ENCODE measurements at regions not wholly inside any gene's neighbourhood (a gene's known extent, or its start where the extent isn't known, plus 50 kb on each side); places are given as distances from the start of the nearest gene placed in this dataset.
A peak's percentile ranks its signal among the peaks of the same experiment; 100 is the strongest.

DNA sequence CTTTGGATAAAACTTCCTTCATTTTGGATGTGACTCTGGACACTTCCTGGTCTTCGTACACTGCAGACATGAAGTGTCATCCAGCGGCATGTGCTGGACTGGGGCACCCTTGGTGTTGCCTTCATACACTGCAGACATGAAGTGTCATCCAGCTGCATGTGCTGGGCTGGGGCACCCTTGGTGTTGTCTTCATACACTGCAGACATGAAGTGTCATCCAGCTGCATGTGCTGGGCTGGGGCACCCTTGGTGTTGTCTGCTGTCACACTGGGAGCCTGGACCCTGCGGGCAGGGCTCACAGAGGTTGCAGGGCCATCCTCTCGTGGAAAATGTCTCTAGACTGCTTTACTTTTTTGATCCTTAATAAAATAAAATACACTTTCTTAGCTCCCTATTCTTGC is 771.4 kb downstream of the BRD1 start:
- Histone ChIP-seq H3K36me3 (ENCODE audit: control insufficient read depth in 2 of 2, insufficient read depth in 2 of 2, low read length in 2 of 2) (no peaks in the 10 kb centered on the region), H3K4me1 (ENCODE audit: control insufficient read depth, insufficient read depth, low read length) (peaks cover 10% of the 10 kb centered on the region), H3K4me3 (ENCODE audit: low read length in 2 of 2) (no peak overlapping the region), H3K9ac (ENCODE audit: low read length in 2 of 2) (no peak overlapping the region), H3K9me3 (ENCODE audit: control insufficient read depth in 2 of 2, low read length in 2 of 2) (no peaks in the 10 kb centered on the region), H3K27ac (ENCODE audit: low read length) (no peak overlapping the region), H3K27me3 (ENCODE audit: control insufficient read depth in 1 of 2, insufficient read depth in 2 of 2, low read length in 2 of 2) (peaks cover 0 to 10% of the 10 kb centered on the region in 2 donors)

DNA sequence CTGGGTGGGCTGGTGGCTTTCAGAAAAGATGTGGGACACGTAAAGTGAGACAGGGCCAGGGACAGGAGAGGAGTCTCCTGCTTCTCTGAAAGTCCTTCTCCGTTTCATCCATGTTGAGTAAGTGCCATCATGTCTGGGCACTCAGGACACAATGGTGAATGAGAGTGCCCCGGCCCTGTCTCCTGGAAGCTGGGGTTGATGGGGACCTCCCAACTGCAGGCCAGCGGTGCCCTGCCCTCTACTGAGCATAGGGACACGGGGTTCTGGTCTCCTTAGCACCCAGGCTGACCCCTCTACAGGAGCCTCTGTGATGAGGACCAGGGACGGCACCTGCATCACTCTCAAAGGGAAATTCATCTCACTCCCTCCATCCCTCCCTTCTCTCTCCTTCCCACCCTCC is 772.3 kb downstream of the BRD1 start:
- Histone ChIP-seq H3K4me3 (ENCODE audit: low read length in 2 of 2) (no peak overlapping the region), H3K36me3 (ENCODE audit: control insufficient read depth in 2 of 2, insufficient read depth in 2 of 2, low read length in 2 of 2) (no peaks in the 10 kb centered on the region), H3K27ac (ENCODE audit: low read length) (no peak overlapping the region), H3K9me3 (ENCODE audit: control insufficient read depth in 2 of 2, low read length in 2 of 2) (no peaks in the 10 kb centered on the region), H3K9ac (ENCODE audit: low read length in 2 of 2) (no peak overlapping the region), H3K27me3 (ENCODE audit: control insufficient read depth in 1 of 2, insufficient read depth in 2 of 2, low read length in 2 of 2) (peaks cover 0 to 9% of the 10 kb centered on the region in 2 donors), H3K4me1 (ENCODE audit: control insufficient read depth, insufficient read depth, low read length) (peaks cover 10% of the 10 kb centered on the region)

DNA sequence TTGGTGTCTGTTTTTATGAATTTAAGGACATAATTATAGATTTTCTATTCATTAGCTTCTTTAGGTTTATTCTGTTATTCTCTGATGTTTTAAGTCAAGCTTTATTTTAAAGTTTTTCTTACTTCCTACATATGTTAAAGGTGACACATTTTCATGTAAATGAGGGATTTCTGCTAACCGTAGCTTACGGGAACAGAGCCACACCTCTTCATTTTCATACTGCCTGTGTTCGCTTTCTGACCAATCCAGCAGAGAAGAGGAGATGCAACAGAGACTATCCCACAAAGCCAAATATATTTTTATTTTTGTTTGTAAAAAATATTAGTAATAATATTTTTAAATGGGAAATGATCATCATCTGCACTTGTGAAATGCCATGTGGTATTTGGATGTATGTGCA is 774.1 kb downstream of the BRD1 start:
- Histone ChIP-seq H3K9ac (ENCODE audit: low read length in 2 of 2) (no peak overlapping the region), H3K27me3 (ENCODE audit: control insufficient read depth in 1 of 2, insufficient read depth in 2 of 2, low read length in 2 of 2) (peaks cover 0 to 4% of the 10 kb centered on the region in 2 donors), H3K36me3 (ENCODE audit: control insufficient read depth in 2 of 2, insufficient read depth in 2 of 2, low read length in 2 of 2) (peaks cover 0 to 2% of the 10 kb centered on the region in 2 donors), H3K4me3 (ENCODE audit: low read length in 2 of 2) (no peak overlapping the region), H3K9me3 (ENCODE audit: control insufficient read depth in 2 of 2, low read length in 2 of 2) (no peaks in the 10 kb centered on the region), H3K27ac (ENCODE audit: low read length) (no peak overlapping the region), H3K4me1 (ENCODE audit: control insufficient read depth, insufficient read depth, low read length) (peaks cover 10% of the 10 kb centered on the region)

DNA sequence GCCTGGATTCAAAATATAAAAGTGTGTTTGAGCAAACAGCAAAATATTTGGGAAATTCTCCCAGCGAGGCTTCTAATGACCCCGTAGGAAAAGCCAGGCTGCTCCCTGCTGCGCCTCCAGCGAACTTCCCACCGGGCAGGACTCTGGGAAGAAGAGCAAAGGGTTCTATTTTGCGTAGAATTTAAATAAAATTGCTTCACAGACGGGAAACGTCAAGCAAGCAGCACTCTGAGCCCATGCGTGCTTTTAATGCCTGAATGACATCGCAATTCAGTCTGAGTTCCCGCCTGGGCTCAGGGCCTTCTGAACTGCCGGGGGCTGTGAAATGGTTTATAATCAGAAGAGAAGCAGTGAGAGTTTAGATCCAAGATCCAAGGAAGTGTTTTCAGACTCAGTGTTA is 775.1 kb downstream of the BRD1 start:
- Histone ChIP-seq H3K4me1 (ENCODE audit: control insufficient read depth, insufficient read depth, low read length) (peaks cover 10% of the 10 kb centered on the region), H3K27me3 (ENCODE audit: control insufficient read depth in 1 of 2, insufficient read depth in 2 of 2, low read length in 2 of 2) (peaks cover 0 to 4% of the 10 kb centered on the region in 2 donors), H3K4me3 (ENCODE audit: low read length in 2 of 2) (peak overlapping the region; percentile 60 to 79), H3K9ac (ENCODE audit: low read length in 2 of 2) (peak overlapping the region; percentile 47 to 58), H3K9me3 (ENCODE audit: control insufficient read depth in 2 of 2, low read length in 2 of 2) (no peaks in the 10 kb centered on the region), H3K27ac (ENCODE audit: low read length) (no peak overlapping the region), H3K36me3 (ENCODE audit: control insufficient read depth in 2 of 2, insufficient read depth in 2 of 2, low read length in 2 of 2) (peaks cover 0 to 4% of the 10 kb centered on the region in 2 donors)

DNA sequence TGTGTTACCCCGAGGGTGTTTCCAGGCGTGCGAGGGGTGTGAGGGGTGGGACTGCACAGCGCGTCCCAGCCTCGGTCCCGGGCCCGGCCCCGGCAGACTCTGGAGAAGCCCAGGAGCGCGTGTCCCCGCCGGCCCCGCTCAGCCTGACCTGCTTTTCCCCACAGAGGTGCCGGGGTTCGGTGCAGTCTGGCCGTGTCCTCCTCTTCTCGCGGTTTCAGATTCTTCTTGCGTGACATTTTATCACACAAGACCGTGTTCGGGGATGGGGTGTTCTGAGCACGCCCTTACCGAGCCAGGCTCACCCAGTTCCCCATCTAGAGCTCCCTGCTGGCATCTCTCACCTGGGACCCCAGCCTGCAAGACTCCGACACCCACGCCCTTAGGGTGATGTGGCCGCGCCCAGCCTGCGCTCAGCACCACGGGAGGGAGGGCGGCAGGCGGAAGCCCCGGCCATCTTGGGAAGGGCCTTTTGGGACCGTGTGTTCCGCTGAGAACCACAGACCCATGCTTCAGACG is 775.6 kb downstream of the BRD1 start:
- Histone ChIP-seq H3K4me3 (ENCODE audit: low read length in 2 of 2) (peak overlapping the region; percentile 60 to 79), H3K36me3 (ENCODE audit: control insufficient read depth in 2 of 2, insufficient read depth in 2 of 2, low read length in 2 of 2) (peaks cover 0 to 4% of the 10 kb centered on the region in 2 donors), H3K9me3 (ENCODE audit: control insufficient read depth in 2 of 2, low read length in 2 of 2) (no peaks in the 10 kb centered on the region), H3K4me1 (ENCODE audit: control insufficient read depth, insufficient read depth, low read length) (peaks cover 10% of the 10 kb centered on the region), H3K27ac (ENCODE audit: low read length) (no peak overlapping the region), H3K9ac (ENCODE audit: low read length in 2 of 2) (peak overlapping the region; percentile 47 to 58), H3K27me3 (ENCODE audit: control insufficient read depth in 1 of 2, insufficient read depth in 2 of 2, low read length in 2 of 2) (peaks cover 0 to 4% of the 10 kb centered on the region in 2 donors)

DNA sequence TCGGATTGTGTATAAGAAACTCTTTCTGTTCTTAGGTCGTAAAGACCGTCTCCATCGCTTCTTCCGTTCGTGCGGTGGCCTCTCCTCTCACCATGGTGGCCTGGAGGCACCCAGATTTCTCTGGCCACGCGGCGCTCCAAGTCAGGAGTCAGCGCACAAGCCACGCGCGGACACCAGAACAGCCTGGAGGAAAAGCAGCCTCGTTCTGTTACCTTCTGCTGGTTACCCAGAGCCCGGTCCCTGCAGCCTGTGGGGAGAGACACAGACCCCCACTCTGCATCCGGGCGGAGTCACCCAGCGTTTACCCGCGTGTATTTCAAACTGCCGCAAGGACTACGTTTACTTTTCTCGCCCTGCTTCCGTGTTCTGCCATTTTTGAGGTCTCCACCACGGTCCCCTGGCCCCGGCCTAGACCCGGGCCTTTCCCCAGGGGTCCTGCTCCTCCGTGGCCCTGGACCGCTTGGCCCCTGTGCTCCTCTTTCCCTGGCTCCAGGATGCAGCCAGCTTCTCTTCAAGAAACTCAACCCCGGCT is 776.1 kb downstream of the BRD1 start:
- peak overlapping the region in 1 of 2 donors; percentile 47 for H3K9ac ChIP-seq (ENCODE audit: low read length in 2 of 2)
- no peaks in the 10 kb centered on the region for H3K9me3 ChIP-seq (ENCODE audit: control insufficient read depth in 2 of 2, low read length in 2 of 2)
- peaks cover 0 to 4% of the 10 kb centered on the region in 2 donors for H3K27me3 ChIP-seq (ENCODE audit: control insufficient read depth in 1 of 2, insufficient read depth in 2 of 2, low read length in 2 of 2)
- H3K4me1 ChIP-seq (ENCODE audit: control insufficient read depth, insufficient read depth, low read length) = peaks cover 10% of the 10 kb centered on the region
- H3K36me3 ChIP-seq (ENCODE audit: control insufficient read depth in 2 of 2, insufficient read depth in 2 of 2, low read length in 2 of 2) = peaks cover 0 to 4% of the 10 kb centered on the region in 2 donors
- H3K4me3 ChIP-seq (ENCODE audit: low read length in 2 of 2) = peak overlapping the region; percentile 60 to 79
- H3K27ac ChIP-seq (ENCODE audit: low read length) = no peak overlapping the region

DNA sequence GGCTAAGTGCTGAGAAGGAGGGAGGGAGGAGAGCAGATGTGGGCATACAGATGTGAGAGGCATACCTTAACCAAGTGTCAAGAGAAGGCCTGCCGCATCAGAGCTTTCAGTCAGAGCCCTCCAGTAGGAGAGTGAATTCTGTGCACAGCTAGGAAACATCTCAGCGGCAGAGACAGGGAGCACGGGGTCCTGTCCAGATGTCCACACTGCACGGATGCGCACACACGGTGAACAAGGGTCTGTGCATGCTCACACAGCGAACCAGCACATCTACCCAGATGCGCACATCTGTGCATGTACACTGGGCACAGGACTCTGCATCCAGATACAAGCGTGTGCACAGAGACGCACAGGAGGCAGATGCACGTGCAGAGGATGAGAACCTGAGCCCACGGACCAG is 778.0 kb downstream of the BRD1 start:
- Histone ChIP-seq H3K4me1 (ENCODE audit: control insufficient read depth, insufficient read depth, low read length) (peaks cover 10% of the 10 kb centered on the region), H3K4me3 (ENCODE audit: low read length in 2 of 2) (no peak overlapping the region), H3K9me3 (ENCODE audit: control insufficient read depth in 2 of 2, low read length in 2 of 2) (no peaks in the 10 kb centered on the region), H3K27ac (ENCODE audit: low read length) (no peak overlapping the region), H3K36me3 (ENCODE audit: control insufficient read depth in 2 of 2, insufficient read depth in 2 of 2, low read length in 2 of 2) (peaks cover 0 to 4% of the 10 kb centered on the region in 2 donors), H3K9ac (ENCODE audit: low read length in 2 of 2) (no peak overlapping the region), H3K27me3 (ENCODE audit: control insufficient read depth in 1 of 2, insufficient read depth in 2 of 2, low read length in 2 of 2) (peaks cover 0 to 5% of the 10 kb centered on the region in 2 donors)

DNA sequence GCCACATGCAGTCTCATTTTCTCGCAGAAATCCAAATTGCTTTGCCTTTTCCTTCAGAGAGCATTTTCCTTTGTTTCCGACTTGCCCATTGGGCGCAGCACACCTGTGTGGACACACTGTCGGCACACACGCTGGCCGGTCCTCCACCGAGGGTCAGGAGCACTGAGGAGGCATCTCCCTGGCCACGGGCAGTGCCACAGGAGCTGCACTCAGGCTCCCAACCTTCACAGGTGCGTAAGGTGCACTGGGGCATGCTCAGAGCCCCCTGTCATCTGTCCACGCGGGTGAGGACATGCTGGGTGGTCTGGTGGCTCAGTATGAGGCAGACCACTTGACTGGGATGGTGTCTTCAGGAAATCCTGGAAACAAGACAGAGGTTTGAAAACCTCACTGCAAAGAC is 779.1 kb downstream of the BRD1 start:
- Histone ChIP-seq H3K27ac (ENCODE audit: low read length) (no peak overlapping the region), H3K36me3 (ENCODE audit: control insufficient read depth in 2 of 2, insufficient read depth in 2 of 2, low read length in 2 of 2) (peaks cover 0 to 4% of the 10 kb centered on the region in 2 donors), H3K9ac (ENCODE audit: low read length in 2 of 2) (no peak overlapping the region), H3K9me3 (ENCODE audit: control insufficient read depth in 2 of 2, low read length in 2 of 2) (no peaks in the 10 kb centered on the region), H3K4me1 (ENCODE audit: control insufficient read depth, insufficient read depth, low read length) (peaks cover 10% of the 10 kb centered on the region), H3K4me3 (ENCODE audit: low read length in 2 of 2) (no peak overlapping the region), H3K27me3 (ENCODE audit: control insufficient read depth in 1 of 2, insufficient read depth in 2 of 2, low read length in 2 of 2) (peaks cover 0 to 5% of the 10 kb centered on the region in 2 donors)

DNA sequence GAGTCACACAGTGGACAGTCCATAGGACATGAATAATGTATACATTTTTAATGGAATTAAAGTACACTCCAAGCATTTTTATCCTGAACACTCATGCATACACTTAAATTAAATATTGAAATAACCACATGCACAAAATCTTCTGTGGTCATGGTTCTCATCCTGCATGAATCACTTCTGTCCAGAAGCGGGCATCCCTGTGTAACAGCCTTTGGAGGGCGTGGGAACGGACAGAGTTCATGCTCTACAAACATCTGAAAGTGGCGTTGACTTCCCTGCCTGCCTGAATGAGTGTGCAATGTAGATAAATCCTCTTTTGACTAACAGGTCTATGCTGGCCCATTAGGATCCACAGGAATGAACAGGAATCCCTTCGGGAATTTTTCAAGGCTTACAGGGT is 780.2 kb downstream of the BRD1 start:
- H3K4me3 ChIP-seq (ENCODE audit: low read length in 2 of 2) = no peak overlapping the region
- H3K9ac ChIP-seq (ENCODE audit: low read length in 2 of 2) = no peak overlapping the region
- H3K4me1 ChIP-seq (ENCODE audit: control insufficient read depth, insufficient read depth, low read length) = peaks cover 7% of the 10 kb centered on the region

DNA sequence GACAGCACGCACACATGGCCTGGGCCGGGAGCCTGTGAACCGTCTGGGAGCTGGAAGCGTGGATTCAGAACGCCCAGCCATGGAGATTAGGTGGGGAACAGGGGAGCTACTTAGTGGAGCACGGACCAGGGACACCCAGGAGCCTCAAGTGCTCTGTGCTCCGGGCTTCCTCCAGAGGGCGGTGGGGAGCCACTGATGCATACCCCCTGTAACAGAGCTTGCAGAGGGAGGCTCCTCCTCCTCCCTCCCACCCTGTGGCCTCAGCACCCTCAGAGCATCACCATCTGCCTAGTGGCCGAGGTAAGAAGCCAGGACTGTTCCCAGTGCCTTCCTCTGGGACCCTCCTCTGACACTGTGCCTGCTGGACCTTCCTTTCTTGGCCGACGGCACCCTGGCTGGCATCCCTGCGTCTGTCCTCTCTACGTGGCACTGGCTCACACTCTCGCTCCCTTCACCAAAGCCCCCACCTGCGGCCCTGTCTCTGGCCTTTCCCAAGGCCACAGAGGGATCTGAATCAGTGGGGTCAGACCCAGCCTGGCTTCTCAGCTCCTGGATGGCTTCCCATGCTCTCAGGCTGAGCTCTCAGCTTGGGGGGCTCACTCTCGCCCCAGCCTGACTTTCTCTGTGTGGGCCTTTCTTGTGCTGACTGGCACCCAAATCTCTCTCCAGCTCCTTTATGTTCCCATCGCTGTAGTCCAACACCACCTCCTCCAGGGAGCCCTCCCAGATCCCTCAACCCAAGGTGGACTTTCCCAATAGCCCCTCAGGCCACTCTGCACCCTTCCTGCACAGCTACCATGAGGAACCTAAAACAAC is 780.9 kb downstream of the BRD1 start:
- no peak overlapping the region for H3K4me3 ChIP-seq (ENCODE audit: low read length in 2 of 2)
- H3K4me1 ChIP-seq (ENCODE audit: control insufficient read depth, insufficient read depth, low read length) = peaks cover 4% of the 10 kb centered on the region
- peaks cover 0 to 4% of the 10 kb centered on the region in 2 donors for H3K36me3 ChIP-seq (ENCODE audit: control insufficient read depth in 2 of 2, insufficient read depth in 2 of 2, low read length in 2 of 2)
- no peak overlapping the region for H3K9ac ChIP-seq (ENCODE audit: low read length in 2 of 2)
- no peak overlapping the region for H3K27ac ChIP-seq (ENCODE audit: low read length)
- no peaks in the 10 kb centered on the region for H3K9me3 ChIP-seq (ENCODE audit: control insufficient read depth in 2 of 2, low read length in 2 of 2)
- H3K27me3 ChIP-seq (ENCODE audit: control insufficient read depth in 1 of 2, insufficient read depth in 2 of 2, low read length in 2 of 2) = peaks cover 0 to 4% of the 10 kb centered on the region in 2 donors

More for the DNA sequence above, 780.2 kb downstream of the BRD1 start:
- H3K27ac ChIP-seq (ENCODE audit: low read length) = no peak overlapping the region
- peaks cover 0 to 5% of the 10 kb centered on the region in 2 donors for H3K27me3 ChIP-seq (ENCODE audit: control insufficient read depth in 1 of 2, insufficient read depth in 2 of 2, low read length in 2 of 2)
- H3K36me3 ChIP-seq (ENCODE audit: control insufficient read depth in 2 of 2, insufficient read depth in 2 of 2, low read length in 2 of 2) = peaks cover 0 to 4% of the 10 kb centered on the region in 2 donors
- no peaks in the 10 kb centered on the region for H3K9me3 ChIP-seq (ENCODE audit: control insufficient read depth in 2 of 2, low read length in 2 of 2)

All from stomach smooth muscle (tissue), 2 donors.